Ascending aorta (tissue), 2 donors: ENCODE measurements at regions not wholly inside any gene's neighbourhood (a gene's known extent, or its start where the extent isn't known, plus 50 kb on each side); places are given as distances from the start of the nearest gene placed in this dataset.

Source experiments
- DNase-seq, 2 donors: peaks; one replicate each; pipeline ENCODE4 v3.0.0-alpha.2; 2019; ENCODE audit warnings: low spot score in 2 of 2
- H3K27ac ChIP-seq, 2 donors: fragments of 200-600 bp; sonication (generic); one replicate each; pipeline ENCODE4 v1.5.1; 2016 to 2017; ENCODE audit warnings: mild to moderate bottlenecking in 1 of 2
- H3K27me3 ChIP-seq: fragments of 200-600 bp; sonication (generic); one replicate; pipeline ENCODE4 v1.5.1; 2017
- H3K36me3 ChIP-seq, 2 donors: fragments of 200-600 bp; sonication (generic); one replicate each; pipeline ENCODE4 v1.5.1; 2016
- H3K4me1 ChIP-seq, 2 donors: fragments of 200-600 bp; sonication (generic); one replicate each; pipeline ENCODE4 v1.5.1; 2016 to 2017; ENCODE audit warnings: mild to moderate bottlenecking in 1 of 2
- H3K4me3 ChIP-seq, 2 donors: fragments of 200-600 bp; sonication (generic); one replicate each; pipeline ENCODE4 v1.5.1; 2016 to 2017; ENCODE audit warnings: mild to moderate bottlenecking in 1 of 2
- H3K9me3 ChIP-seq, 2 donors: fragments of 200-600 bp; sonication (generic); one replicate each; pipeline ENCODE4 v1.5.1; 2016
- intact Hi-C: fragments of 100-400 bp; cut with DNase I; formaldehyde crosslinking; loops from one replicate; pipeline ENCODE4 v1.15.1; 2023
- TF ChIP-seq, protein P1 (sequence below), 3 experiments: fragments of 200-600 bp in 2 of 3; fragments of 450-650 bp in 1 of 3; sonication (generic) in 2 of 3; IDR thresholded peaks; one replicate each; pipeline ENCODE4 v1.5.1; 2016 to 2019; ENCODE audit warnings: antibody characterized with exemption in 3 of 3, mild to moderate bottlenecking in 1 of 3, moderate library complexity in 1 of 3

- no peaks in the 10 kb centered on the region for H3K4me1 ChIP-seq
- DNase-seq, result no peak
- H3K9me3 ChIP-seq, result no peaks in the 10 kb centered on the region
- no peaks in the 10 kb centered on the region for H3K27me3 ChIP-seq
- intact Hi-C loops, result no loop called here
- no peak overlapping the region for H3K27ac ChIP-seq
- H3K4me3 ChIP-seq, result no peak overlapping the region
- H3K36me3 ChIP-seq, result no peaks in the 10 kb centered on the region
- TF ChIP-seq, protein P1, sequence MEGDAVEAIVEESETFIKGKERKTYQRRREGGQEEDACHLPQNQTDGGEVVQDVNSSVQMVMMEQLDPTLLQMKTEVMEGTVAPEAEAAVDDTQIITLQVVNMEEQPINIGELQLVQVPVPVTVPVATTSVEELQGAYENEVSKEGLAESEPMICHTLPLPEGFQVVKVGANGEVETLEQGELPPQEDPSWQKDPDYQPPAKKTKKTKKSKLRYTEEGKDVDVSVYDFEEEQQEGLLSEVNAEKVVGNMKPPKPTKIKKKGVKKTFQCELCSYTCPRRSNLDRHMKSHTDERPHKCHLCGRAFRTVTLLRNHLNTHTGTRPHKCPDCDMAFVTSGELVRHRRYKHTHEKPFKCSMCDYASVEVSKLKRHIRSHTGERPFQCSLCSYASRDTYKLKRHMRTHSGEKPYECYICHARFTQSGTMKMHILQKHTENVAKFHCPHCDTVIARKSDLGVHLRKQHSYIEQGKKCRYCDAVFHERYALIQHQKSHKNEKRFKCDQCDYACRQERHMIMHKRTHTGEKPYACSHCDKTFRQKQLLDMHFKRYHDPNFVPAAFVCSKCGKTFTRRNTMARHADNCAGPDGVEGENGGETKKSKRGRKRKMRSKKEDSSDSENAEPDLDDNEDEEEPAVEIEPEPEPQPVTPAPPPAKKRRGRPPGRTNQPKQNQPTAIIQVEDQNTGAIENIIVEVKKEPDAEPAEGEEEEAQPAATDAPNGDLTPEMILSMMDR (IDR thresholded peaks at IDR 0.05), result no peak
Observed at GRCh38 chr18:43422518-43422917, 145.2 kb upstream of the SYT4 start.

DNA sequence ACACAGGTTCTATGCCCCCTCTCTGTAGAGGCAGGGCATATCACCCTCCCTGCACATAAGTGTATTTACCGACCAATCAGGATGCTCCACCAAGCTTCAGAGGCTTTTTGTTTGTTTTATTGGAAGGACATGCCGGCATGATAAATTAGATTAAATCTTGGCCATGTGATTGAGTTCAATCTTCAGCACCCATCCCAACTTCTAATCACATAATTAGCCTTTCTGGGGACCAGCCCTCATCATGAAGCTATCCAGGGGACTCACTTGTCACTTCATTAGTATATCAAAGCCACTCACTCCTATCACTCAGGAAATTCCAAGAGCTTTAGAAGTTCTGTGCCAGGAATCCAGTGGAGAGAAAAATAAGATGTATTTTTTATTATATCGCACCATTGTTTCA, 158.6 kb upstream of the SYT4 start:
- intact Hi-C loops, result no loop called here
- DNase-seq, result no peak
- H3K9me3 ChIP-seq, result no peaks in the 10 kb centered on the region
- H3K27ac ChIP-seq, result no peak overlapping the region
- H3K4me1 ChIP-seq, result no peaks in the 10 kb centered on the region
- TF ChIP-seq, protein P1 (IDR thresholded peaks at IDR 0.05), result no peak
- H3K27me3 ChIP-seq, result no peaks in the 10 kb centered on the region
- no peak overlapping the region for H3K4me3 ChIP-seq
- H3K36me3 ChIP-seq, result no peaks in the 10 kb centered on the region

DNA sequence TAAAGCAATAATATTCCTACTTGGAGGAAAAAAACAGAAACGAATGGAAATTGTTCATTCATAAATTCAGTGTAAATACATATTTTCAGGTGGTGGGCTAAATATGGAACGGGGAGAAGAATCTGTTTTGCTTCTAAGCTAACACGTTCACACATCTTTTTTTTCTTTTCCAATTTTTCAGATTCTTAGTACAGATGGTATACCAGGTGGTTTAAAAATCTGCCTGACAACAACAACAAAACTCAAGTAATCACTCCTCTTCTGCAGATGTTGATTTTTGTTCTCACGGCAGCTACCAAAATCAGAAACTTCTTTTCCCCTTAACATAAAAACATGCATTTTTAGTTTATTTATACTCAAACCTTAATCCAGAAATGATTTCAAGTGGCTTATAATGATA, 164.8 kb upstream of the SYT4 start:
- intact Hi-C loops, result no loop called here
- H3K27ac ChIP-seq, result no peak overlapping the region
- H3K9me3 ChIP-seq, result no peaks in the 10 kb centered on the region
- no peak for DNase-seq
- H3K27me3 ChIP-seq, result no peaks in the 10 kb centered on the region
- TF ChIP-seq, protein P1 (IDR thresholded peaks at IDR 0.05), result no peak
- no peak overlapping the region for H3K4me3 ChIP-seq
- H3K36me3 ChIP-seq, result no peaks in the 10 kb centered on the region
- H3K4me1 ChIP-seq, result no peaks in the 10 kb centered on the region

DNA sequence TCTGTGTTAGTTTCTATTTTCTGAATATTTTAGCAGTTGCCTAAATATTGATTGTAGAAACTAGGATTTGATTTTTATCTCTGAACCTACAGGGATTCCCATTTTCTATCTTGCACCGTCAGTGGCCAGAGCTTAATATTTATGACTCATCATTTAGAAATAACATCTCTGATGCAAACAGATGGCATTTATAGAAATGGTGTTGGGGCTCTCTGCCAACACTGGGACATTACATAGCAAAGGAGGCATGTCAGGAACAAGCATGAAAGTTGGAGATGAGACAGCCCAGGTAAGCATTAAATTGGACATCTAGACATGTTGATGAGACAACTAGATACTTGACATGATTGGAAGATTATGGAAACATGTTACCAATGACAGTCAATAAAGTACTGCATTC, 165.3 kb upstream of the SYT4 start:
- intact Hi-C loops, result no loop called here
- Histone ChIP-seq H3K36me3 (no peaks in the 10 kb centered on the region), H3K9me3 (no peaks in the 10 kb centered on the region), H3K4me3 (no peak overlapping the region), H3K27me3 (no peaks in the 10 kb centered on the region), H3K4me1 (no peaks in the 10 kb centered on the region), H3K27ac (no peak overlapping the region)
- TF ChIP-seq, protein P1 (IDR thresholded peaks at IDR 0.05), result no peak
- DNase-seq, result no peak

- TF ChIP-seq, protein P1 (IDR thresholded peaks at IDR 0.05), result no peak
- no peak for DNase-seq
- Histone ChIP-seq H3K27ac (no peak overlapping the region), H3K4me1 (no peaks in the 10 kb centered on the region), H3K9me3 (peaks cover 0 to 4% of the 10 kb centered on the region in 2 donors), H3K4me3 (no peak overlapping the region), H3K27me3 (no peaks in the 10 kb centered on the region), H3K36me3 (no peaks in the 10 kb centered on the region)
- intact Hi-C loops, result no loop called here
Observed at GRCh38 chr18:43465483-43465882, 188.2 kb upstream of the SYT4 start.

- DNase-seq, result no peak
- Histone ChIP-seq H3K27me3 (no peaks in the 10 kb centered on the region), H3K36me3 (no peaks in the 10 kb centered on the region), H3K4me3 (no peak overlapping the region), H3K9me3 (no peaks in the 10 kb centered on the region), H3K4me1 (no peaks in the 10 kb centered on the region), H3K27ac (no peak overlapping the region)
- TF ChIP-seq, protein P1 (IDR thresholded peaks at IDR 0.05), result no peak
- intact Hi-C loops, result no loop called here
Observed at GRCh38 chr18:43471873-43472272, 194.6 kb upstream of the SYT4 start.
